ENCODE measurements at regions not wholly inside any gene's neighbourhood (a gene's known extent, or its start where the extent isn't known, plus 50 kb on each side); places are given as distances from the start of the nearest gene placed in this dataset.
A peak's percentile ranks its signal among the peaks of the same experiment; 100 is the strongest.

DNA sequence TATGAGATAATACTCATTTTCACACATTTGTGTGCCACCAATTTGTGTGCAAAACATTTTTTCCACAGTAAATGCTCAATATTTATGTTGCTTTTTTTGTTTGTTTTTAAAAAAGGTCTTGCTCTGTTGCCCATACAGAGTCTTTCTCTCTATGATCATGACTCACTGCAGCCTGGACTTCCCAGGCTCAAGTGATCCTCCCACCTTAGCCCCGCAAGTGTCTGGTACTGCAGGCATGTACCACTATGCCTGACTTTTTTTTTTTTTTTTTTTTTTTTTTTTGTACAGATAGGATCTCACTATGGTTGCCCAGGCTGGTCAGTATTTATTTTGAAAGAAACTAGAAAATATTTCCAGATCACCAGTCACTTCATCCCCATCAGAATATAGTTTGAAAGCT lies 297.8 kb upstream of the GYPC start:
- peak; percentile 9 for DNase-seq

DNA sequence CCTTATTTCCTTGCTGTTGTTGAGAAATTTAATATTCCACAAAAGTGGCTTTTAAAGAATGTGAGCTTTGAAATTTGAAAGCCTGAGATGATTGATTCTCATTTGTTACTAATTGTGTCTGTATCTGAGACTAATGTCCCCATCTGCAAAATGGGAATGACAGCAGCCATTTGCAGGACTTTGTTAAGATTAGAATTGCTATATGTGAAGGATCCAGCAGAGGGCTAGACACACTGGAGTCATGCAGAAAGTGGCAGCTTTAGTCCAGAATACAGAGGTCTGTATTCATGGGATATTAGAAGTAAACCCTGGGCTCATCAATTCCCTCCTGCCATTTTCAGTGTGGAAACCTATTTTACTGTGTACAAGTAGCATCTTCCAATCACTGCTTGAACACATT lies 296.5 kb upstream of the GYPC start:
- DNase-seq = peak; percentile 52

DNA sequence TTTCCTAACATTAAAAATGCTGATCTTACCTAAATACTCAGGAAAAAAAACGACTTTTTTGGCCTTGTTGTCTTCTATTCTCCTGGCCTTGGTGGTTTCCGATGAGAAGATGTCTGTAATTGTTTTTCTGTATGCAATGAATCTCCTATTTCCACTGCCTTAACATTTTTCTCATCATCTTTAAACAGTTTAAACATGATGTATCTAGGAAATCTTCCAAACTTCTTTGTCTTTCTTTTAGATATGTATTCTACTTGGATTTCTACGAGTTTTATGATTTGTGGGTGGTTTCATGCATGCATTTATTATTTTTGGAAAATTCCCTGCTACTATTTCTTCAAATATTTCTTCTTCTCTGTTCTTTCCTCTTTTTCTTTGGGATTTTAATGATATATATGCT lies 288.6 kb upstream of the GYPC start:
- DNase-seq = no peak

DNA sequence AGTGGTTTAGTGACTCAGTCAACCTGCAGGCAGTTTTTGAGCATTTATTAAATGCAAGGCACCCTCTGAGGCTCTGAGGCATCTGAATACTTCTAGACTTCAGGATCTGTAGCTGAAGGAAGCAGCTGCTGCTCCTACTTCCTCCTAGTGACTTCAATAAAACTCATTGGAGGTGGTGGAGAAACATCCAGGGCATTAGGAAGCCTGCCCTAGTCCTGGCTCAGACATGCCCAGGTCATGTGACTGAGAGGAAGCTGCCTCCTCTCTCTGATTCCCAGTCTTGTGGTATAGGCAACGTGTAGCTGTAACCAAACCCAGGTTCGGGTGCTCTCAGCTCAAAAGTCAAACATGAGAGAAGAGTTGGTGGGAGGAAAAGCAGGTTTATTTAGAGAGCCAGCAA lies 287.2 kb upstream of the GYPC start:
- peak; percentile 5 for DNase-seq

DNA sequence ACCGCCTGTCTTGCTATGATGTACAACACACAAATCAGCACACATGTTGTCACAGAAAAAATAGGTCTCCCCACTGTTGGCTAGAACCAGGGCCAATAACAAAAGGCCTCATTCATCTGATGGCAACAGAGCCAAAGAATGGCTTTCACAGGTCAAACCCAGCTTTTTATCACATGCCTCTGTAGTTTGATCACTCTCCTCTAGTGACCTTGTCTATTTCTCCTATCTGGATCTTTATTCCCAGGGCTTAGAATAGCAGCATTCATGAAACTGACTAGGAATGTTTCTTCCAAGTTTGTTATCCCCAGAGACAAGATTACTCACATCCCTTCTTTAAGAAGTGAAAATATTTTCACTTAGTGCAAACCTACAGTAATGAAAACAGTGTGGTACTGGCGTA lies 285.8 kb upstream of the GYPC start:
- DNase-seq = no peak

DNA sequence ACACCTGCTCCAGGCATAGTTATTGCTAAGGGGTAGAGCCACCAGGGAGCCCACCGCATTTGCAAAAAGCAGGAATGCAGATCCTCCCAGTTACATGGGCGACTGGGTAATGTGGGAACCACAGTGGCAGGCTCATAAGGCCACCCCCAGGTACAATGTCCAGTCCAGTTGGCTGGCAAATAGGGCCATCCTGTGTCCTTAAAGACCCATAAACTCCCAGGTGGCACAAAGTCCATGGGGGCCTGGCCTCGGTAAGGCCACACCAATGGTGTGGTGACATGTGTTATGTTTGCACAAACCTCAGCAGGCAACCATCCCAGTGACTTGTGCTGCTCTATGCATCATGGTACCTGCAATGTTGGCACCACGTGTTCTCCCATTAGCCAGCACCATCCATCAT lies 283.6 kb upstream of the GYPC start:
- DNase-seq = no peak

DNA sequence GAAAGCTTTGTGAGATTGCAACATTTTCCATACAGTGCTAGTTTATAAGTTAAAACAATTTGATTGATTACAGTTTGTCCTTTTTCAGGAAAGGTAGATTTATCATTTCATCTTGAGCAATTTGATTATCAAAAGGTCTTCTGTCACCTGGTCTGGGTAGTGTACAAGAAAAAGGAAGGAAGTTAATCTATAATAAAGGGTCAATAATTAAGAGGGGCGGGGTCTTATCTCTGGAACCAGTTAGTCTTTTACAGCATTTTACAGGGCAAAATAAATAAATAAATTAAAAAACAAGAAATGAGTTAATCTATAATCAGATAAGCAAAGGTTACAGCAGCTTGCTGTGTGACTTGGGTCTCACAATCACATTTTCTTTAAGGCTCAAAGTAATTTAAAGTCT lies 277.8 kb upstream of the GYPC start:
- DNase-seq = no peak

DNA sequence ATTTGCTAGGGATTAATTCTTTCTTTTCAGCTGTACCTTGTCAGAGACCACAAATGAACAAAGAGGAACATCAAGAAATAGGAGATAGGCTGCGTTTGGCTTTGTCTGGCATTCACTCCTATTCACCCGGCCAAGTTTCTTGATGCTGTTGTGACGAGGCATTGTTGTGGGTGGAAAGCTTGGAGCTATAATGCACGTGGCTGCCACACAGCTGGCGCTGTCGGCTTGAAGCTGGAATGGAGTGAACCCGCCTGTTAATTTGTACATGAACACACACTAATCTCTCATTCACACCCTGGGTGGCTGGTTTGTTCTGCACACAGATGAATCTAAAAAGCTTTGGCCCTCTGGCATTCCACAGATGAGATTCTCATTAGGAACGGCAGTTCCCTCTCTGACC lies 274.9 kb upstream of the GYPC start:
- no peak for DNase-seq

DNA sequence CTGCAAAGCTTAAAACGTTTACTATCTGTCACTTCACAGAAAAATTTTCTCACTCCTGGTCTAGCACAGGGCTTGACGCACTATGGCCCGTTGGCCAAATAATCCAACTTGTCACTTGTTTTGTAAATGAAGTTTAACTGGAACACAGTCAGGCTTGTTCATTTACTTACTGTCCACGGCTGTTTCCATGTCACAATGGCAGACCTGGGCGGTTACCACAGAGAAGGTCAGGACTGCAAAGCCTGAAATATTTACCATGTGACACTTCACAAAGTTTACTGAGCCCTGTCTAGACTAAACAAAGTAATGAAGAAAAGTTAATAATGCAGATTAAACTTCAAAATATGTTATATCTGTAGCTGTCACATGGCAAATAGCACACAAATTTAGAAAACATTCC lies 273.0 kb upstream of the GYPC start:
- DNase-seq = no peak

DNA sequence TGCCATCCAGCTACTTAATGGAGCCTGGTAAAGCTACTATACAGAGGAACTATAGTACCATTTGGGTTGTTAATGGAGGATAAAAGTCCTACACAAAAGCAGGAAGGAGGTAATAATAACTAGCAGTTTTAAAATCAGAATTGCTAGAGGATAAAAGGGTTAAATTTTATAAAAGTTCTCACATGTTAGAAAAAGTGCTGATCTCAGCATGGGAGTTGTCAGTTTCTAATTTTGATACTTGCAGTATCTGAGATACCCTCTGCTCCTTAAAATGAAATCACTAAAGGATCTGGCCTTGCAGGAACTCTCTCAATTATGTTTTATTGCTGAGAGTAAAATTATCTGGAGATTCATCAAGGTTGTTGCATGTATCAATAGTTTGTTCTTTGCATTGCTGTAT lies 272.2 kb upstream of the GYPC start:
- DNase-seq = no peak

DNA sequence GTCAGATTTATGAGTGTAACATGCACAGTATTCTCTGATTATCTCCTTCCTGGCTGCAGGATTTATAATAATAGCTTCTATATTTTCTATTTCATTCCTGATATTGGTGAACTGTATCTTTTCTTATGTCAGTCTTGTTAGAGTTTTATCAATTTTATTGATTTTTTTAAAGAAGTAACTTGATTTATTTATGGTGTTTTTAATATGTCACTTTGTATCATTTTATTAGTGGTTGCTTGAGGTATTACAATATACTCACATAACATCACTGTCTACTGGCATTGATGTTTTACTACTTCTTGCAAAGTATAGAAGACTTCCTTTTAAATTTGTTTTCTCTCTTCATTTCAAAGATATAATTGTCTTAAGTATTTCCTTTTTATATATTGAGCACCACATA lies 270.5 kb upstream of the GYPC start:
- DNase-seq = no peak

DNA sequence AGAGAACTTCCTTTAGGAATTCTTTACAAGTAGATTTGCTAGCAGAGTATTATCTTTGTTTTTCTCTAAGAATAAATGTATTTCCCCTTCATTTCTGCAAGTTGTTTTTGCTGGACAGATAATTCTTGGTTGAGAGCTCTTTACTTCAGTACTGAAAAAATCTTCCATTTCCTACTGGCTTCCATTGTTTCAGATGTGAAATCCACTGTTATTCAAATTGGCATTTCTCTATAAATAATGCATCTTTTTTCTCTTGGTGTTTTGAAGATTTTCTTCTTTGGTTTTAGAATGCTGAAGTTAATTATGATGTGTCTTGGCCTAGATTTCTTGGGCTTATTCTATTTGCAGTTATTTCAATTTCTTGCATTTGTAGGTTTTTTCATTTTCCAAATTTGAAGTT lies 270.0 kb upstream of the GYPC start:
- DNase-seq = no peak

DNA sequence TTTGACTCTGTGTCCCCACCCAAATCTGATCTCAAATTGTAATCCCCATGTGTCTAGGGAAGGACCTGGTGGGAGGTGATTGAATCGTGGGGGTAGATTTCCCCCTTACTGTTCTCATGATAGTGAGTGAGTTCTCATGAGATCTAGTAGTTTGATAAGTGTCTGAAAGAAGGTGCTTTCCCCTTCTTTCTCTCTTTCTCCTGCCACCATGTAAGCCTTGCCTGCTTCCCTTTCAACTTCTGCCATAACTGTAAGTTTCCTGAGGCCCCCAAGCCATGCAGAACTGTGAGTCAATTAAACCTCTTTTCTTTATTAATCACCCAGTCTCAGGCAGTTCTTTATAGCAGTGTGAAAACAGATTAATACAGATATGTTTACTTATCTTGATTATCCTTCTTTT lies 266.5 kb upstream of the GYPC start:
- DNase-seq = no peak

DNA sequence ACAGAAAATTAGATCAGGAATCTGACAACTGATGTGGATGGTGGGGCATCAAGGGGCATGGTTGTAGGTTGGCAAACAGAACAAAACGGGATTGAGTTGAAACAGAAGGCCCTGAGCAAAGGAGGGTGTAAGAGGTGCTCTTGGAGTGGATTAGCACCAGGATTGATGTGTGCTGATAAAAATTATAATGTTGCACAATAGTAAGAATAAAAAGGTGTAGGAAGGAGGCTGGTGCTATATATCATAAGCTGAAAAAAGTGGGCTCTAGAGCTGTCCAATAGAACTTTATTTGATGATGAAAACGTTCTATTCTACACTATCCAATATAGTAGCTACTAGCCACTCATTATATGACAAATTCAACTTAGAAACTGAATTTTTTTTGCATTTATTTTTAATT lies 263.1 kb upstream of the GYPC start:
- DNase-seq = no peak

DNA sequence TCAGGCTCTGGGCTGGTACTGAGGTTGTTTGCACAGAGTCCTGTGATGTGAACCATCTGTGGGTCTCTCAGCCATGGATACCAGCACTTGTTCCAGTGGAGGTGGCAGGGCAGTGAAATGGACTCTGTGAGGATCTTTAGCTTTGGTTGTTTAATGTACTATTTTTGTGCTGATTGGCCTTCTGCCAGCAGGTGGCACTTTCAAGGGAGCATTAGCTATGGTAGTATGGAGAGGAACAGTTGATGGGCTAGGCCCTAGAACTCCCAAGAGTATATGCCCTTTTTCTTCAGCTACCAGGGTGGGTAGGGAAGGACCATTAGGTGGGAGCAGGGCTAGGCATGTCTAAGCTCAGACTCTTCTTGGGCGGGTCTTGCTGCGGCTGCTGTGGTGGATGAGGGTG lies 257.0 kb upstream of the GYPC start:
- peak; percentile 11 for DNase-seq

DNA sequence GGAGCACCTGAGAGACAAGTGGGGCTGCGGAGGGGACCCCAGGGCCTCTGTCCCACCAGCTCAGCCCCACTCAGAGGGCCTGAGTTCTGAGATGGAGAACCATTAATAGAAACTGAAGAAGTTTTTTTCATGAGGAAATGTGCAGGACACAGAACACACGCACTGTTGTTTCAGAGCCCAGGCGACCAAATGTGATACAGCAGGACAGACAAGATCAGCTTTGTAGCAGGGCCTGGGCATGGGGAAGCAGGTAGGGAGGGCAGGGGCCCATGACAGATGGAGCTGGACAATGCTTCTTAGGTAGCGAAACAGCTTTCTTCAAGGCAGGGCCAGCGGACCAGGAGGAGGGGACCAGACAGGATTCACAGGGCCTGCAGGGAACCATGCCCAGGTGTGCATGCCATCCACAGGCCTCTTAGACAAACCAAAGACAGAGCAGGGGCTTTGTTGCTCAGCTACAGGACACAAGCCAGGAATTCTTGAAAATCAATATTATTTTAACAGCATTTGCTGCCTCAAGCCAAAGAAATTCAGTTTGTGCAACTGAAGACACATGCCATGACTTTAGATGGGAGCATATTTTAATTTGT lies 252.8 kb upstream of the GYPC start:
- no peak for DNase-seq

DNA sequence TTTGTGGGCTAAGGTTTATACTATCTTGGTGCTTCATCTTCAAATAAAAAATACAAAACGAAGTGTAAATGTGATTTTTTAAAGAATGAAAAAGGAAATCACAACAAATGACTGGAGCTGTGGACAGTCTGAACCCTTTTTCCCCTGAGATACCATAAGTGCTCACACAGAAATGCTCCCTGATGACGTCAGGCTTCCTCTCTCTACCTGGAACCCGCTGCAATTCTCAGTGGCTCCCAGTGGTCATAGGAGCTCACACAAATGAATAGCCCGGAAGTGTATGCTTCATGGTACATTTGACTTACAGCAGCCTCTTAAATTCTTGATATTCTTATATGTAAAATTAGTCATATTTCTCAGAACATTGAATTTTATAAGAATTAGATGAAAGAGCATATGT lies 249.7 kb upstream of the GYPC start:
- DNase-seq = no peak

DNA sequence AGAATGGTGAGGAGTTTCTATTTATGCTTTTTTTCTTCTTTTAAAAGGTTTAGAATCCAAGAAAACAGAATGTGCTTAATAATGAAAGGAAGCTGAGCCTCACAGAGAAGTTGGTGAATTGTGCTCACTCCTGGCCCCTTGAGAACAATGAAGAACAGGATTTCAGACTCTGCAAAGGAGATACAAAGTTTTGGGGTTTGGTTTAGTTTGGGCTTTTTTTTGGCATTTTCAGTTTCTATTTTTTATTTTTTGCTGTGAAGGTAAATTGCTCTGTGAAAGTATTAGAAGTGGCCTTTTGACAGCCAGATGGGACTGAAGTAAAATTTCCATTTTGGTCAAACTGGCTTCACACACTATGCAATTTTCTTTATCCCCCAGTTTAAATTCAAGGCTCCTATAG lies 247.3 kb upstream of the GYPC start:
- no peak for DNase-seq

DNA sequence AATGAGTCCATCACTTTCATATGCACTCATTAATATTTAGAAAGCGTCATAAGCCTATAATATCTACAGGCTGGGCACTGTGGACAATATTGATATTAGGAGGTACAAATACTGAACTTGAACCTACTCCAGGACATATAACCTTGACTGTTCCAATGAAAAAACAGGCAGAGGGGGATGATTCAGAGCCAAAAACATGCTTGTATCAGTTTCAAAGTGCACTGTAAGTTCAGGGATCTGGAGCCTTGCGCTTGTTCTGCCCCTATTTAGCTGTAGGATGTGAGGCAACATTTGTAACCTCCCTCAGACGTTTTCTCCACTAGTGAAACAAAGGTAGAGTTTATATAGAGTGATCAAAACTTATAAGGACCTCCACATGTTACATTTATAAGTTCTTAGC lies 246.1 kb upstream of the GYPC start:
- DNase-seq = no peak

DNA sequence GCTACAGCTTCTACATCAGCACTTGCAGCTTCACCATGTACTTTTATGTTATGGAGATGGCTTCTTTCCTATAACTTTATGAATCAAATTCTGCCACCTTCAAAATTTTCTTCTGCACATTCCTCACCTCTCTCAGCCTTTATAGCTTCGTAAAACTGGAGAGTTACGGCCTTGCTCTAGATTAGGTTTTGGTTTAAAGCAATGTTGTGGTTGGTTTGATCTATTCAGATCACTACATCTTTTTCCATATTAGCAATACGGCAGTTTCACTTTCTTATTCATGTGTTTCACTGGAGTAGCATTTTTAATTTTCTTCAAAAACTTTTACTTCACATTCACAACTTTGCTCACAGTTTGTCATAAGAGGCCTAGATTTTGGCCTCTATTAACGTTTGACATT lies 242.9 kb upstream of the GYPC start:
- DNase-seq = no peak

DNA sequence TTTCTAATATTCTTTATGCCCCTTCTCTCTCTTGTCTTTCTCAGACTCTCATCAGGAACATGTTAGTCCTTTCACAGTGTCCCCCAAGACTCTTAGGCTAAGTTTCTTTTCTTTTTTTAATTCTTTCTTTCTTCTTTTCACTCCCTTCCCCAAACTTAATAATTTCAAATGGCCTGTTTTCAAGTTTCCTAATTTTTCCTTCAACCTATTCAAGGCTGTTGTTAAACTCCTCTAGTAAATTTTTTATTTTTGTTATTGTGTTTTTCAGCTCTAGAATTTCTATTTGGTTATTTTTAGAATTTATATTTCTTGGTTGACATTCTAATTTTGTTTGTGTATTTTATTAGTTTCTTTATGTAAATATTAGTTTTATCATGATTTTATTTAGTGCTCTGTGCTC lies 236.6 kb upstream of the GYPC start:
- no peak for DNase-seq

DNA sequence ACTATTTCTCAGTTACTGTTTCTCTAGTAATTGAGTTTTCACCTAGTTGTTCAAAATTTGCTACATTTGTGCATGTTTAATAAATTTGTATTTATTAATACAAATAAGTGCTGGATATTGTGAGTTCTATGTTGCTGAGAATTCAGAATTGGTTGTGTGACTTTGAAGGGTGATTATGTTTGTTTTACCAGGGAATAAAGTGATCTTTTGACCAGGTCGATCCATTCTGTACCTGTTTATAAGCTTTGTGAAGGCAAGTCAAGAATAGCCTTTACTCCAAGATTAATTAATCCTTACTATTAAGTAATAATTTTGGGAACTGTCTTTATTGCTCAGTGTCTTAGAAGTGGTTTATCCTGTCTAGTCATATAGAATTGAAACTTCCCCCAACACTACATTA lies 230.0 kb upstream of the GYPC start:
- DNase-seq = no peak

DNA sequence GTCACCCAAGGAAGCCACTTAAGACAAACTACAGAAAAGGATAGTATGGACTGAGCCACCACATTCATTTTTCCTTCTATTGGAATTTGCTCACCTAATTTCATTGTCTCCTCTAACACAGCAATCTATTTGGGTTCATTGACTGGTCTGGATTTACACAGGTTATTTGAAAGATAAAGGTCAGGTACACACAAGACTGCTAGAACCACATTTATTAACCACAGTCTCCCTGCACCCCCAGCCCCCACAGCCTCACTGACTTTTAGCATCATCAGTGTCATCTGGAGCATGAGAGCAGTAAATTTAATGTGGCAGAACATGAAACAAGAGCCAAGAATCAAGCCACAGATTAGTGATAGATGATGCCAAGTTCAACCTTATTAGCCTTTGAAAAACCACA lies 226.9 kb upstream of the GYPC start:
- DNase-seq = no peak

DNA sequence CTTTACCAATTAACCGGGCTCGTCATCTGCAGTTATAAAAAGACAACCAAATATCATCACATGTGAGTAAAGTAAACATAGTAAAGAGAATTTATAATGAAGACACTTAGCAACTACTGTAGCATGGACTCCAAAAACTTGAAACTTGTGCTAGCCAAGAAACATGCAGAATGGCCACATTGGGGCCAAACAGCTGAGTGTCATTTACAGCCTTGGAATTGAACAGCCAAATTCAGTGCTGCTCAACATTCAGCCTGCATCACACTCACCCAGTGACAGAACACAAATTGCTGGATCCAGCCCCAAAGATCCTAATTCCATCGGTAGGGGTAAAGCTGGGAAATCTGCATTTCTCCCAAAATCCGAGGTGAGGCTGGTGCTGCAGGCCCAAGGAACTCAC lies 224.8 kb upstream of the GYPC start:
- DNase-seq = no peak

DNA sequence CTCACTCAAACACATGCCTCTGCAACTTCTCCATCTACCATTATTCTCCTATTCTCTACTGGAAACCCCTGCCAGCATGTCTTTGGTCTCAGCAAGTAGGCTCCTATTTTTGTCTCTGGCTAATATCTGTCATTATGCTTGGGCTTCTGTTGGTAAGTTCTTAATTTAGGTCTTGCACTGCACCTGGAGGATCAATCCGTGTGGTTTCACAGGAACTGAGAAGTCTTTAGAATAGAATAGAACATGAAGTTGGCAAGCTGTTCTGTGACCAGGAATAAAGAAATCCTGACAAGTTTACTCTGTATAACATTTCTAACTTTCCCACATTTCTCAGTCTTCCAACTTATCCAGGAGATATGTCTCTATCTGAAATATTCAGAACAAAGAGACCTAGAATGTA lies 219.5 kb upstream of the GYPC start:
- no peak for DNase-seq

DNA sequence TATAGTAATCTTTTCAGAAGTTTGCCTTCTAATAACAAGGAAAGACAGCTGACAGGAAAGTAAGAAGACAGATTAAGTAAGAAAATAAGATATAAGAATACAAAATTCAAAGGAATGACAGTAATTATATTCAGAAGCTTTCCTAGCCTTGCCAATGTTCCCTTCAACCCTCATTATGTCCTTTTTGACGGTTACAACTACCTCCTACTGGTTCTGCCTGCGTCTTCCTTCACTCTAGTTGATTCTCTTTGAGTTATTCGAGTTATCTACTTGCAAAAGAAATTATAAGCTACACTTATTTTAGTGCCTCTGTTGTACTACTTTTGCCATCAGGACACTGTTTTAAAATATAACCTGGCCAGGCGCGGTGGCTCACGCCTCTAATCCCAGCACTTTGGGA lies 218.9 kb upstream of the GYPC start:
- no peak for DNase-seq

All from suppressor macrophage treated with lipopolysaccharide for 4 hours (primary cell).